ENCODE measurements at regions not wholly inside any gene's neighbourhood (a gene's known extent, or its start where the extent isn't known, plus 50 kb on each side); places are given as distances from the start of the nearest gene placed in this dataset.
"Not testable (repeated sequence)": the region's sequence is repeated elsewhere in the genome, so short reads cannot be mapped to it uniquely, and the experiment has no call there.

DNA sequence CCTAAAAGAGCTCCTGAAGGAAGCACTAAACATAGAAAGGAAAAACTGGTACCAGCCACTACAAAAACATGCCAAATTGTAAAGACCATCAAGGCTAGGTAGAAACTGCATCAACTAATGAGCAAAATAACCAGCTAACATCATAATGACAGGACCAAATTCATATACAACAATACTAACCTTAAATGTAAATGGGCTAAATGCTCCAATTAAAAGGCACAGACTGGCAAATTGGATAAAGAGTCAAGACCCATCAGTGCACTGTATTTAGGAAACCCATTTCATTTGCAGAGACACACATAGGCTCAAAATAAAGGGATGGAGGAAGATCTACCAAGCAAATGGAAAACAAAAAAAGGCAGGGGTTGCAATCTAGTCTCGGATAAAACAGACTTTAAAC is 150.1 kb upstream of the FAT3 start:
- CTCF ChIA-PET; H2BK120ac ChIP-seq (ENCODE audit: low read depth, low read length); H3K4me2 ChIP-seq (ENCODE audit: low read depth, low read length); H3K9ac ChIP-seq (ENCODE audit: low read depth, low read length); ATAC-seq (ENCODE audit: low read depth); H2AFZ ChIP-seq (replicated peaks; ENCODE audit: low read length, poor library complexity); H4K8ac ChIP-seq (ENCODE audit: low read depth in 2 of 2, low read length in 2 of 2); H3K79me1 ChIP-seq (ENCODE audit: low read depth in 1 of 2, low read length in 2 of 2); H3K18ac ChIP-seq (ENCODE audit: low read depth, low read length); POLR2A ChIA-PET (ENCODE audit: unreplicated experiment); H3K9me3 ChIP-seq (ENCODE audit: control insufficient read depth, insufficient read depth, low read length); H2BK5ac ChIP-seq (ENCODE audit: low read depth, low read length, poor library complexity, severe bottlenecking); dilution Hi-C loops (cut with HindIII; ENCODE audit: low sequenced_read_pairs, unreplicated experiment); H4K5ac ChIP-seq (ENCODE audit: low read depth, low read length); BruUV-seq (replicated peaks); H2BK20ac ChIP-seq (ENCODE audit: low read depth, low read length); H4K20me1 ChIP-seq (ENCODE audit: insufficient read depth, low read length); H3K27ac ChIP-seq (ENCODE audit: insufficient read depth, low read length); in situ Hi-C loops (cut with MboI; ENCODE audit: low sequenced_read_pairs); H3K4me3 ChIP-seq (ENCODE audit: insufficient read depth, low read depth, low read length); H3K27me3 ChIP-seq (ENCODE audit: control insufficient read depth, insufficient read depth, low read length); H2BK15ac ChIP-seq (ENCODE audit: low read depth, low read length); H3K9me1 ChIP-seq (ENCODE audit: insufficient read depth, low read length); H4K91ac ChIP-seq (ENCODE audit: insufficient read depth, low read depth, low read length); H3K36me3 ChIP-seq (ENCODE audit: control insufficient read depth, insufficient read depth, low read length); H3K56ac ChIP-seq (ENCODE audit: extremely low read depth, insufficient read depth, low read length); H3K4me1 ChIP-seq (ENCODE audit: control insufficient read depth, insufficient read depth, low read length); H2AK9ac ChIP-seq (replicated peaks; ENCODE audit: low read depth, low read length, poor library complexity); DNase-seq; H2AK5ac ChIP-seq (ENCODE audit: low read depth, low read length); H3K14ac ChIP-seq (replicated peaks; ENCODE audit: low read depth, low read length); H3K23ac ChIP-seq (ENCODE audit: low read depth, low read length); H3K4ac ChIP-seq (ENCODE audit: low read depth, low read length): not testable (repeated sequence)
- intact Hi-C loops (cut with micrococcal nuclease): loop anchor here (5.0 kb wide), 1 partner anchor 813 kb away; no protein-coding TSS in a partner anchor
- no CpG with 5 or more reads among the region's 1 CpG for WGBS, 2 experiments (ENCODE audit: extremely low coverage in 2 of 2, insufficient read length in 1 of 2)

All from IMR-90 (cell line).